Esophagus muscularis mucosa (tissue), 3 donors: ENCODE measurements at regions not wholly inside any gene's neighbourhood (a gene's known extent, or its start where the extent isn't known, plus 50 kb on each side); places are given as distances from the start of the nearest gene placed in this dataset.

Source experiments
- CTCF ChIP-seq, 3 experiments: fragments of 200-600 bp in 2 of 3; fragments of 450-650 bp in 1 of 3; sonication (generic) in 2 of 3; IDR thresholded peaks; one replicate each; pipeline ENCODE4 v1.5.1; 2017 to 2019; ENCODE audit warnings: antibody characterized with exemption in 3 of 3, mild to moderate bottlenecking in 2 of 3, moderate library complexity in 1 of 3
- POLR2A ChIP-seq: fragments of 450-650 bp; IDR thresholded peaks from one replicate; pipeline ENCODE4 v1.6.1; 2017; ENCODE audit warnings: antibody characterized with exemption, moderate library complexity, mild to moderate bottlenecking, low read depth
- POLR2AphosphoS5 ChIP-seq, 2 donors: sonication (generic); formaldehyde crosslinking; IDR thresholded peaks; one replicate each; pipeline ENCODE4 v1.6.1; 2017; ENCODE audit warnings: antibody characterized with exemption in 2 of 2

- TF ChIP-seq CTCF (IDR thresholded peaks at IDR 0.05): no peak
- no peak for TF ChIP-seq POLR2A
- TF ChIP-seq POLR2AphosphoS5 (IDR thresholded peaks at IDR 0.05): no peak
Measured at GRCh38 chr5:87526131-87526530, 113.4 kb upstream of the CCNH start.
